CD4-positive, alpha-beta T cell (primary cell): ENCODE measurements at regions not wholly inside any gene's neighbourhood (a gene's known extent, or its start where the extent isn't known, plus 50 kb on each side); places are given as distances from the start of the nearest gene placed in this dataset.
"Not testable (repeated sequence)": the region's sequence is repeated elsewhere in the genome, so short reads cannot be mapped to it uniquely, and the experiment has no call there.

Experiments used
- ATAC-seq: fragments of 200-7000 bp; cut with Tn5 transposase; one replicate; pipeline ENCODE4 v1.10.0; 2022; ENCODE audit warnings: mild to moderate bottlenecking; ENCODE audit not compliant: poor library complexity
- CTCF ChIA-PET: fragments of 350-600 bp; sonication (Branson Sonifier 250); formaldehyde crosslinking; loops from one replicate; lab custom pipeline; 2021; ENCODE audit warnings: antibody characterized with exemption, inconsistent platforms; lab: Charles Lee
- POLR2A ChIA-PET: fragments of 350-600 bp; sonication (Branson Sonifier 250); formaldehyde crosslinking; loops from one replicate; lab custom pipeline; 2021; ENCODE audit warnings: antibody characterized with exemption, inconsistent platforms; lab: Charles Lee
- DNase-seq, 14 experiments: peaks; one replicate each; pipeline ENCODE4 v3.0.0-alpha.2; 2013 to 2020; ENCODE audit warnings: mixed read lengths in 2 of 14
- H3K27ac ChIP-seq, 2 donors: one replicate each; pipeline versions ENCODE4 v1.5.1 to v1.7.0; 2013; ENCODE audit warnings: low read length in 2 of 2, low read depth in 1 of 2, mild to moderate bottlenecking in 1 of 2
- H3K27me3 ChIP-seq, 2 experiments: 1 replicate in 1 of 2; 2 replicates in 1 of 2; pipeline versions ENCODE4 v1.6.1 to v1.7.0; 2013; ENCODE audit warnings: low read length in 2 of 2, control low read depth in 1 of 2, mild to moderate bottlenecking in 1 of 2, moderate library complexity in 1 of 2; ENCODE audit not compliant: insufficient read depth in 2 of 2, control insufficient read depth in 1 of 2
- H3K36me3 ChIP-seq: one replicate; pipeline ENCODE4 v1.6.1; 2013; ENCODE audit warnings: low read length, control low read depth; ENCODE audit not compliant: insufficient read depth
- H3K4me1 ChIP-seq: one replicate; pipeline ENCODE4 v1.6.1; 2013; ENCODE audit warnings: low read length, control low read depth; ENCODE audit not compliant: insufficient read depth
- H3K4me3 ChIP-seq: one replicate; pipeline ENCODE4 v1.5.1; 2013; ENCODE audit warnings: mild to moderate bottlenecking, low read length, moderate library complexity
- H3K9me3 ChIP-seq, 2 experiments: 1 replicate in 1 of 2; 2 replicates in 1 of 2; pipeline versions ENCODE4 v1.6.1 to v1.7.0; 2013; ENCODE audit warnings: low read length in 2 of 2, mild to moderate bottlenecking in 2 of 2, control low read depth in 1 of 2, moderate library complexity in 1 of 2; ENCODE audit not compliant: control insufficient read depth in 1 of 2, insufficient read depth in 1 of 2
- H3K27ac Mint-ChIP-seq: one replicate; pipeline ENCODE4 v1.8.0; 2020; ENCODE audit warnings: mixed read lengths
- H3K27me3 Mint-ChIP-seq: one replicate; pipeline ENCODE4 v1.8.0; 2021; ENCODE audit warnings: mixed read lengths
- H3K36me3 Mint-ChIP-seq: one replicate; pipeline ENCODE4 v1.8.0; 2021; ENCODE audit warnings: low read depth, mixed read lengths
- H3K4me1 Mint-ChIP-seq: one replicate; pipeline ENCODE4 v1.8.0; 2021; ENCODE audit warnings: low read depth, mixed read lengths
- H3K4me3 Mint-ChIP-seq: one replicate; pipeline ENCODE4 v1.8.0; 2020; ENCODE audit warnings: mild to moderate bottlenecking, mixed read lengths
- H3K9me3 Mint-ChIP-seq: one replicate; pipeline ENCODE4 v1.8.0; 2020; ENCODE audit warnings: mixed read lengths
- intact Hi-C, 2 experiments: fragments of 100-400 bp; cut with DNase I in 1 of 2; cut with micrococcal nuclease in 1 of 2; formaldehyde crosslinking; loops; one replicate each; pipeline versions ENCODE4 v1.15.1 to v1.9.0; 2023 to 2025; cut with DNase I, micrococcal nuclease
- TF ChIP-seq, protein P1 (sequence below): fragments of 200-600 bp; IDR thresholded peaks from one replicate; pipeline ENCODE4 v1.8.0; 2022; ENCODE audit warnings: antibody characterized with exemption, mild to moderate bottlenecking

DNA sequence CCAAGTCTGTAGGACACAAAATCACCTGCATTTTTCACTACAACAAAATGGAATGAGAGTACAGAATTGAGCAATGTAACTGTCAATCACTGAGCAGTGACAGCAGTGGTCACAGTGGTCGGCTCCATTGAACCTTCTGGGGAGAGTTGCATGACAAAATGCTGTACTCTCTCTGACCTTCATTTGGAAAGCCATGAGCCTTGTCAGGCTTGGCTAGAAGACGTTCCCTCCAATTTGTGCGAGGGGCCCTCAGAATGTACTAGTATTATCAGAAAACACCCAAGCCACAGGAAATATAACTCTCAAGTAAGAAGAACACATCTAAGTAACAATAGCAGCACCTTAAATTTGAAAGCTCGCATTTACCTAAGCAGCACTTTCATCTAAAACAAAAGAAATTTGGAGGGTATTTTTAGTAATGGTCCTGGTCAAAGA, 425.6 kb upstream of the MEF2C start:
- ChIA-PET CTCF (no interaction called here), POLR2A (no interaction called here)
- no peak for ATAC-seq
- intact Hi-C loops: no loop called here
- H3K9me3 Mint-ChIP-seq: no peaks in the 10 kb centered on the region
- H3K36me3 ChIP-seq: no peaks in the 10 kb centered on the region
- H3K27me3 Mint-ChIP-seq: no peaks in the 10 kb centered on the region
- no peak overlapping the region for H3K4me3 ChIP-seq
- DNase-seq: no peak
- H3K27me3 ChIP-seq: no peaks in the 10 kb centered on the region
- no peak overlapping the region for H3K27ac ChIP-seq
- no peaks in the 10 kb centered on the region for H3K4me1 Mint-ChIP-seq
- H3K4me3 Mint-ChIP-seq: no peak overlapping the region
- H3K4me1 ChIP-seq: no peaks in the 10 kb centered on the region
- H3K27ac Mint-ChIP-seq: no peak overlapping the region
- no peaks in the 10 kb centered on the region for H3K36me3 Mint-ChIP-seq
- TF ChIP-seq, protein P1, sequence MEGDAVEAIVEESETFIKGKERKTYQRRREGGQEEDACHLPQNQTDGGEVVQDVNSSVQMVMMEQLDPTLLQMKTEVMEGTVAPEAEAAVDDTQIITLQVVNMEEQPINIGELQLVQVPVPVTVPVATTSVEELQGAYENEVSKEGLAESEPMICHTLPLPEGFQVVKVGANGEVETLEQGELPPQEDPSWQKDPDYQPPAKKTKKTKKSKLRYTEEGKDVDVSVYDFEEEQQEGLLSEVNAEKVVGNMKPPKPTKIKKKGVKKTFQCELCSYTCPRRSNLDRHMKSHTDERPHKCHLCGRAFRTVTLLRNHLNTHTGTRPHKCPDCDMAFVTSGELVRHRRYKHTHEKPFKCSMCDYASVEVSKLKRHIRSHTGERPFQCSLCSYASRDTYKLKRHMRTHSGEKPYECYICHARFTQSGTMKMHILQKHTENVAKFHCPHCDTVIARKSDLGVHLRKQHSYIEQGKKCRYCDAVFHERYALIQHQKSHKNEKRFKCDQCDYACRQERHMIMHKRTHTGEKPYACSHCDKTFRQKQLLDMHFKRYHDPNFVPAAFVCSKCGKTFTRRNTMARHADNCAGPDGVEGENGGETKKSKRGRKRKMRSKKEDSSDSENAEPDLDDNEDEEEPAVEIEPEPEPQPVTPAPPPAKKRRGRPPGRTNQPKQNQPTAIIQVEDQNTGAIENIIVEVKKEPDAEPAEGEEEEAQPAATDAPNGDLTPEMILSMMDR: no peak
- H3K9me3 ChIP-seq: no peaks in the 10 kb centered on the region

DNA sequence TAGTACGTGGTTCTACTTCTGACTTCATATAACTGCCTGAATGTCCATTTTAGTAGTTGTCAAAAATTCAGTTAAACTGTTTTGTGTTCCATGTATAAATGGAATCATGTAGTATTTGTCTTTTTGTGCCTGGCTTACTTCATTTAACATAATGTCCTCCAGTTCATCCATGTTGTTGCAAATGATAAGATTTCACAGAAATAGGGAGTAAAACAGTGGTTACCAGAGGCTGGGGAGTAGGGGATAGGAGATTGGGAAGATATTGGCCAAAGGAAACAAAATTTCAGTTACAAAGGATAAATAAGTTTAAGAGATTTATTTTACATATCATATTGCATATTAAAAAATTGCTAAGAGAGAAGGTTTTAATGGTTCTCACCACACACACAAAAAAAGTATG, 425.0 kb upstream of the MEF2C start:
- Histone ChIP-seq H3K27me3 (no peaks in the 10 kb centered on the region), H3K4me3 (no peak overlapping the region), H3K36me3 (no peaks in the 10 kb centered on the region), H3K9me3 (no peaks in the 10 kb centered on the region), H3K27ac (no peak overlapping the region), H3K4me1 (no peaks in the 10 kb centered on the region)
- intact Hi-C loops: no loop called here
- DNase-seq (no peak), ATAC-seq (no peak)
- no peak overlapping the region for H3K4me3 Mint-ChIP-seq
- no peaks in the 10 kb centered on the region for H3K27me3 Mint-ChIP-seq
- no peak overlapping the region for H3K27ac Mint-ChIP-seq
- H3K36me3 Mint-ChIP-seq: no peaks in the 10 kb centered on the region
- H3K4me1 Mint-ChIP-seq: no peaks in the 10 kb centered on the region
- TF ChIP-seq, protein P1: no peak
- POLR2A ChIA-PET: no interaction called here
- H3K9me3 Mint-ChIP-seq: no peaks in the 10 kb centered on the region
- CTCF ChIA-PET: no interaction called here

DNA sequence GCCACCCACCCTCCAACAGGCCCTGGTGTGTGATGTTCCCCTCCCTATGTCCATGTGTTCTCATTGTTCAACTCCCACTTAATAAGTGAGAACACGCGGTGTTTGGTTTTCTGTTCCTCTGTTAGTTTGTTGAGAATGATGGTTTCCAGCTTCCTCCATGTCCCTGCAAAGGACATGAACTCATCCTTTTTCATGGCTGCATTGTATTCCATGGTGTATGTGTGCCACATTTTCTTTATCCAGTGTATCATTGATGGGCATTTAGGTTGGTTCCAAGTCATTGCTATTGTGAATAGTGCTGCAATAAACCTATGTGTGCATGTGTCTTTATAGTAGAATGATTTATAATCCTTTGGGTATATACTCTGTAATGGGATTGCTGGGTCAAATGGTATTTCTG, 424.2 kb upstream of the MEF2C start:
- H3K4me3 Mint-ChIP-seq, H3K9me3 Mint-ChIP-seq, H3K27ac Mint-ChIP-seq, H3K4me1 ChIP-seq, H3K4me3 ChIP-seq, H3K27me3 Mint-ChIP-seq, H3K9me3 ChIP-seq, H3K27me3 ChIP-seq, CTCF ChIA-PET, intact Hi-C loops, H3K36me3 Mint-ChIP-seq, DNase-seq, H3K4me1 Mint-ChIP-seq, H3K27ac ChIP-seq, POLR2A ChIA-PET, ATAC-seq, H3K36me3 ChIP-seq: not testable (repeated sequence)

DNA sequence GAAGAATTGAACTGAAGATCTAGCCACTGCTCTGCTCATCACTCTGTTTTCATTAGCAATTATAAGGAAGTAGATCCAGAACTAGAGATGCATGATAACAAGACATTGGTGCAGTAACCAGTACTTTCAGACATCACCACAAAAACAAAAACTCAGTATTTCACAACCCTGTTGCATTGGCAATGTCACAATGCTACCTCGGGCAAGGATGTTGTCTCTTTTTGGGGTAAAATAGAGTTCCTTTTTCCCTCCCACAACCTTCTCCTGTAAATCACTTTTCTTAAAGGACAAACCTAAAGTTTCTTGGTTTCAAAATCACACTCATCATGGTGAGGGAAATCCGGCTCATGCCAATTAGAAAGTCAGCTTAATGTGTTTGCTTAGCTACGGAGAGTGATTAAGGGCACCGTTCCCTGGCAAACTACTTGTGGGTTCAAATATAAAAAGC, 420.1 kb upstream of the MEF2C start:
- no peaks in the 10 kb centered on the region for H3K36me3 Mint-ChIP-seq
- Histone ChIP-seq H3K4me1 (no peaks in the 10 kb centered on the region), H3K27me3 (no peaks in the 10 kb centered on the region), H3K36me3 (no peaks in the 10 kb centered on the region), H3K27ac (no peak overlapping the region), H3K4me3 (no peak overlapping the region), H3K9me3 (no peaks in the 10 kb centered on the region)
- H3K9me3 Mint-ChIP-seq: no peaks in the 10 kb centered on the region
- no peak overlapping the region for H3K4me3 Mint-ChIP-seq
- ATAC-seq (no peak), DNase-seq (peak in 3 of 14 experiments; percentile 19 to 39 (median 37))
- TF ChIP-seq, protein P1: no peak
- no peaks in the 10 kb centered on the region for H3K4me1 Mint-ChIP-seq
- H3K27me3 Mint-ChIP-seq: no peaks in the 10 kb centered on the region
- POLR2A ChIA-PET: no interaction called here
- CTCF ChIA-PET: no interaction called here
- H3K27ac Mint-ChIP-seq: no peak overlapping the region
- intact Hi-C loops: no loop called here
